ENCODE measurements at regions not wholly inside any gene's neighbourhood (a gene's known extent, or its start where the extent isn't known, plus 50 kb on each side); places are given as distances from the start of the nearest gene placed in this dataset.

DNA sequence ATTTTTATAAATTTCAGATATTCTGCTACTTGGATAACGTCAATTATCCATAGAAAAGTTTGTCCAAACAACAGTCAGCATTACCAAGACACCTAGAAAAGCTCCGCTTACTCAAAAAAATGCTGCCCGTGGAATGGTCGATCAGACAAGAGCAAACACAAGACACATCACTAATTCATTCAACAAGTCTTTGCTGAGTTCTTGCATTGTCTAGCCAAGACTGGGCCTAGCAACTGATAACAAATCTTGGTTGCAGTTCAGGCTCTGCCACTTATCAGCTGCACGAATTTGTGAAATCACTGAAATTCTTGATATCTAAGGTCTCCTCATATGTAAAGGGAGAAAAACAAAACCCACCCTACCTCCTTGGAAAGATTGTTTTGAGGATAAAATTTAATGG lies 168.3 kb downstream of the AKR1D1 start:
- Mint-ChIP-seq H3K4me3 (no peak overlapping the region), H3K36me3 (peaks cover 0 to 7% of the 10 kb centered on the region in 2 donors), H3K9me3 (peaks cover 5 to 8% (median 7%) of the 10 kb centered on the region in 7 donors), H3K27me3 (ENCODE audit: low read depth in 3 of 3) (peaks cover 0 to 1% (median 0%) of the 10 kb centered on the region in 3 donors), H3K4me1 (peaks cover 30% of the 10 kb centered on the region), H3K27ac (peak overlapping the region in 5 of 7 donors; percentile 50 to 90 (median 77))
- TF ChIP-seq, protein P1, sequence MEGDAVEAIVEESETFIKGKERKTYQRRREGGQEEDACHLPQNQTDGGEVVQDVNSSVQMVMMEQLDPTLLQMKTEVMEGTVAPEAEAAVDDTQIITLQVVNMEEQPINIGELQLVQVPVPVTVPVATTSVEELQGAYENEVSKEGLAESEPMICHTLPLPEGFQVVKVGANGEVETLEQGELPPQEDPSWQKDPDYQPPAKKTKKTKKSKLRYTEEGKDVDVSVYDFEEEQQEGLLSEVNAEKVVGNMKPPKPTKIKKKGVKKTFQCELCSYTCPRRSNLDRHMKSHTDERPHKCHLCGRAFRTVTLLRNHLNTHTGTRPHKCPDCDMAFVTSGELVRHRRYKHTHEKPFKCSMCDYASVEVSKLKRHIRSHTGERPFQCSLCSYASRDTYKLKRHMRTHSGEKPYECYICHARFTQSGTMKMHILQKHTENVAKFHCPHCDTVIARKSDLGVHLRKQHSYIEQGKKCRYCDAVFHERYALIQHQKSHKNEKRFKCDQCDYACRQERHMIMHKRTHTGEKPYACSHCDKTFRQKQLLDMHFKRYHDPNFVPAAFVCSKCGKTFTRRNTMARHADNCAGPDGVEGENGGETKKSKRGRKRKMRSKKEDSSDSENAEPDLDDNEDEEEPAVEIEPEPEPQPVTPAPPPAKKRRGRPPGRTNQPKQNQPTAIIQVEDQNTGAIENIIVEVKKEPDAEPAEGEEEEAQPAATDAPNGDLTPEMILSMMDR (IDR thresholded peaks at IDR 0.05) = no peak
- H3K4me3 ChIP-seq (replicated peaks in 1 of 3; ENCODE audit: low read depth in 2 of 3, low read length in 3 of 3) = no peak overlapping the region
- WGBS (ENCODE audit: insufficient coverage) = 97% methylated on average over 3 of the region's 5 CpGs
- no peak for DNase-seq
- peaks cover 0 to 7% of the 10 kb centered on the region in 2 donors for H3K9me3 ChIP-seq (replicated peaks in 1 of 2; ENCODE audit: control insufficient read depth in 1 of 2, insufficient read depth in 1 of 2, low read length in 2 of 2)
- H3K4me1 ChIP-seq (ENCODE audit: control insufficient read depth in 1 of 2, insufficient read depth in 2 of 2, low read length in 2 of 2) = peaks cover 18 to 43% of the 10 kb centered on the region in 2 donors
- H3K27ac ChIP-seq (ENCODE audit: low read depth in 1 of 2, low read length in 2 of 2) = peak overlapping the region in 1 of 2 donors; percentile 70
- no peaks in the 10 kb centered on the region for H3K27me3 ChIP-seq (ENCODE audit: control insufficient read depth in 2 of 2, insufficient read depth in 2 of 2, low read length in 2 of 2)
- no peaks in the 10 kb centered on the region for H3K79me2 ChIP-seq (ENCODE audit: insufficient read depth, low read length)
- no peaks in the 10 kb centered on the region for H3K36me3 ChIP-seq (replicated peaks in 1 of 2; ENCODE audit: control insufficient read depth in 1 of 2, insufficient read depth in 2 of 2, low read length in 2 of 2)
- H3K9ac ChIP-seq (ENCODE audit: insufficient read depth, low read length, poor library complexity, severe bottlenecking) = no peak overlapping the region
- H3K4me2 ChIP-seq (replicated peaks; ENCODE audit: extremely low read depth, low read length, poor library complexity, severe bottlenecking) = no peak overlapping the region
- intact Hi-C loops (cut with micrococcal nuclease) = no loop called here
- no peak overlapping the region for H2AFZ ChIP-seq (ENCODE audit: insufficient read depth, low read depth, low read length, poor library complexity, severe bottlenecking)
- H4K20me1 ChIP-seq (ENCODE audit: insufficient read depth, low read length) = no peaks in the 10 kb centered on the region

DNA sequence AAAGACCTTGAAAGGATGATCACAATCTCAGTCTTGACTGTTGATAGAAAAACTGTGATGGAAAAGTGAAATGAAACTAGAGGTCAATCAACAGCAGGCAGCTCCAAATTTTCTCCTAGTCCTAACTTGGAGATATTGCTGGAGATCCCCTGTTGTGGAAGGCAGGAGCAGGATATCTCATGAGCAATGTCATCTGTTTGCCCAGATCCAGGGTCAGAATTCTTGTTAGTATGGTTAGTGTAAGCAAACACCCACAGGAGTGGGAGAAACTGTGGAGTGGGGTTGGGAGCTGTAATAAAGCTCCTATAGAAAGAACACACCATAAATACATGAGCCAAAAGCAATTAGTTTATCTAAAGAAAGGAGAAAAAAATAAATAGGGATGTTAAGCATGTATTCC lies 169.0 kb downstream of the AKR1D1 start:
- Mint-ChIP-seq H3K4me1 (peaks cover 30% of the 10 kb centered on the region), H3K9me3 (peaks cover 4 to 12% (median 8%) of the 10 kb centered on the region in 7 donors), H3K27me3 (ENCODE audit: low read depth in 3 of 3) (peaks cover 0 to 1% (median 0%) of the 10 kb centered on the region in 3 donors), H3K27ac (peak overlapping the region; percentile 50 to 90 (median 77)), H3K36me3 (peaks cover 0 to 7% of the 10 kb centered on the region in 2 donors), H3K4me3 (no peak overlapping the region)
- peaks cover 15 to 41% of the 10 kb centered on the region in 2 donors for H3K4me1 ChIP-seq (ENCODE audit: control insufficient read depth in 1 of 2, insufficient read depth in 2 of 2, low read length in 2 of 2)
- H4K20me1 ChIP-seq (ENCODE audit: insufficient read depth, low read length) = no peaks in the 10 kb centered on the region
- H3K4me3 ChIP-seq (replicated peaks in 1 of 3; ENCODE audit: low read depth in 2 of 3, low read length in 3 of 3) = no peak overlapping the region
- peak overlapping the region; percentile 44 for H2AFZ ChIP-seq (ENCODE audit: insufficient read depth, low read depth, low read length, poor library complexity, severe bottlenecking)
- intact Hi-C loops (cut with micrococcal nuclease) = no loop called here
- H3K27me3 ChIP-seq (ENCODE audit: control insufficient read depth in 2 of 2, insufficient read depth in 2 of 2, low read length in 2 of 2) = no peaks in the 10 kb centered on the region
- H3K79me2 ChIP-seq (ENCODE audit: insufficient read depth, low read length) = no peaks in the 10 kb centered on the region
- TF ChIP-seq, protein P1 (IDR thresholded peaks at IDR 0.05) = no peak
- no peaks in the 10 kb centered on the region for H3K36me3 ChIP-seq (replicated peaks in 1 of 2; ENCODE audit: control insufficient read depth in 1 of 2, insufficient read depth in 2 of 2, low read length in 2 of 2)
- peaks cover 0 to 7% of the 10 kb centered on the region in 2 donors for H3K9me3 ChIP-seq (replicated peaks in 1 of 2; ENCODE audit: control insufficient read depth in 1 of 2, insufficient read depth in 1 of 2, low read length in 2 of 2)
- H3K9ac ChIP-seq (ENCODE audit: insufficient read depth, low read length, poor library complexity, severe bottlenecking) = no peak overlapping the region
- H3K27ac ChIP-seq (ENCODE audit: low read depth in 1 of 2, low read length in 2 of 2) = peak overlapping the region in 1 of 2 donors; percentile 70
- peak overlapping the region; percentile 1 for H3K4me2 ChIP-seq (replicated peaks; ENCODE audit: extremely low read depth, low read length, poor library complexity, severe bottlenecking)
- DNase-seq = no peak

All from CD14-positive monocyte (primary cell).